Peyer's patch (tissue), 4 donors: ENCODE measurements at regions not wholly inside any gene's neighbourhood (a gene's known extent, or its start where the extent isn't known, plus 50 kb on each side); places are given as distances from the start of the nearest gene placed in this dataset.

Experiments
- CTCF ChIP-seq, 6 experiments: fragments of 450-650 bp in 4 of 6; fragments of 200-600 bp in 2 of 6; sonication (generic) in 1 of 6; IDR thresholded peaks; one replicate each; pipeline ENCODE4 v1.5.1; 2017 to 2019; ENCODE audit warnings: antibody characterized with exemption in 6 of 6, mild to moderate bottlenecking in 3 of 6, moderate library complexity in 1 of 6
- POLR2A ChIP-seq, 2 donors: fragments of 450-650 bp; IDR thresholded peaks; one replicate each; pipeline ENCODE4 v1.5.1; 2017; ENCODE audit warnings: antibody characterized with exemption in 2 of 2, mild to moderate bottlenecking in 2 of 2, moderate library complexity in 2 of 2

DNA sequence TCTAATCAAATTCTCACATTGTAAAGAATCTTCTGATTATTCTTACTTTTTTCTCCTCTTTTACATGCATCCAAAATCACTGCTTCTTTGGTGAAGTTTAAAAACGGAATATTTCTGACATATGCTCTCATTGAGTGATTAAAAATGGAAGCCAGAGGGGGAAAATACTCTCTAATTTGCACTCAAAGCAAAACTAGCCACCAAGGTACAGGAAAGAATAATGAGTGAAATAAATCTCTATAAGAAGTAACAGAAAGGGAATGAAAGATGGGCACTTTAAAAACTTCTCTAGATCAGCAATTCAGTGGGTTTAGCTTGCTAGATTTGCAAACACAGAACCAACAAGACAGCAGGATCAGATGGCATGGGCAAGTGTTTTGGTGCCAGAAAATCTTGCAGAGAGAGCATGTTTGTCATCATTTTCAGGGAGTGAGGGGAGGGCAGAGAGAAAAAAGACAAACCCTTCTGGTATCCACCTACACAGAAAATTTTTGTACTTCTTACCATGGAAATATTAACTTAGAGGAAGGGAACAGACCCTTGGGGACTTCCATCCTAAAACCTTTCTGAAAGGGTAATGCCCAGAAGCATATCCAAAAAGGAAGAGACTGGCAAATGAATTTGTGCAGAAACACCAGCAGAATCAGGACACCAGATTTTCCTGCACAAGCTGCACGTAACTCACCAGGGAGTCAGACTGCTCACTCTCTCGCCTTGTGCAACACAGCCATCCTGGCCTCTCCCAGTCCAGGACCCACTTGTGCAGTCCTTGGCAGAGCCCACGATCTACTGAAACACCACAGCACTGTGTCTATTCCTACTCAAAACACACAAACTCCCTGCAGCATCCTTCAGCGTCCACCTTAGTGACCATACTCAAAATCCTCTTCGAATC lies 270.2 kb upstream of the PRDM1 start:
- no peak for TF ChIP-seq POLR2A (IDR thresholded peaks at IDR 0.05)
- no peak for TF ChIP-seq CTCF (IDR thresholded peaks at IDR 0.05)
